Fibroblast of lung (primary cell): ENCODE measurements at regions not wholly inside any gene's neighbourhood (a gene's known extent, or its start where the extent isn't known, plus 50 kb on each side); places are given as distances from the start of the nearest gene placed in this dataset.

Experiments
- CTCF ChIP-seq, 2 donors: IDR thresholded peaks in 1 of 2; conservative IDR thresholded peaks in 1 of 2; 1 replicate in 1 of 2; 2 replicates in 1 of 2; pipeline ENCODE4 v1.5.1; 2011 to 2012; ENCODE audit warnings: low read length in 2 of 2, control low read depth in 1 of 2, inconsistent platforms in 1 of 2, low read depth in 1 of 2, mild to moderate bottlenecking in 1 of 2
- EZH2 ChIP-seq: IDR thresholded peaks from 2 replicates; pipeline ENCODE4 v1.5.1; 2012; ENCODE audit warnings: low read length, control low read depth, mild to moderate bottlenecking; ENCODE audit errors: missing control alignments

- TF ChIP-seq CTCF (conservative IDR thresholded peaks at IDR 0.05 in 1 of 2, IDR thresholded peaks at IDR 0.05 in 1 of 2; ENCODE audit: low read depth in 1 of 2, low read length in 2 of 2), result no peak
- no peak for TF ChIP-seq EZH2
Measured at GRCh38 chr16:85560932-85561247, 52.2 kb upstream of the GSE1 start.
